ENCODE measurements at regions not wholly inside any gene's neighbourhood (a gene's known extent, or its start where the extent isn't known, plus 50 kb on each side); places are given as distances from the start of the nearest gene placed in this dataset.

- intact Hi-C loops (cut with DNase I, micrococcal nuclease): no loop called here
- no peak overlapping the region for H3K4me3 ChIP-seq
- H3K36me3 ChIP-seq (ENCODE audit: low read depth): no peaks in the 10 kb centered on the region
- ATAC-seq (no peak), DNase-seq (no peak)
- no peaks in the 10 kb centered on the region for H3K4me1 ChIP-seq (ENCODE audit: low read depth)
- no peak for TF ChIP-seq CTCF (IDR thresholded peaks at IDR 0.05)
- no peaks in the 10 kb centered on the region for H3K9me3 ChIP-seq
Observed at GRCh38 chr9:134978272-134978671, 60.6 kb upstream of the FCN1 start.

GRCh38 chr9:134980516-134980915 lies 62.8 kb upstream of the FCN1 start:
- no peak for DNase-seq
- no peak for ATAC-seq
- TF ChIP-seq CTCF (IDR thresholded peaks at IDR 0.05): no peak
- H3K4me1 ChIP-seq (ENCODE audit: low read depth): no peaks in the 10 kb centered on the region
- intact Hi-C loops (cut with DNase I, micrococcal nuclease): no loop called here
- H3K4me3 ChIP-seq: no peak overlapping the region
- no peaks in the 10 kb centered on the region for H3K36me3 ChIP-seq (ENCODE audit: low read depth)
- no peaks in the 10 kb centered on the region for H3K9me3 ChIP-seq

GRCh38 chr9:134980991-134981390 lies 63.3 kb upstream of the FCN1 start:
- Histone ChIP-seq H3K36me3 (ENCODE audit: low read depth) (no peaks in the 10 kb centered on the region), H3K9me3 (no peaks in the 10 kb centered on the region), H3K4me1 (ENCODE audit: low read depth) (no peaks in the 10 kb centered on the region), H3K4me3 (no peak overlapping the region)
- DNase-seq (no peak), ATAC-seq (no peak)
- intact Hi-C loops (cut with DNase I, micrococcal nuclease): no loop called here
- no peak for TF ChIP-seq CTCF (IDR thresholded peaks at IDR 0.05)

GRCh38 chr9:134981829-134982228 lies 64.1 kb upstream of the FCN1 start:
- Histone ChIP-seq H3K4me1 (ENCODE audit: low read depth) (no peaks in the 10 kb centered on the region), H3K9me3 (peaks cover 3% of the 10 kb centered on the region), H3K4me3 (no peak overlapping the region), H3K36me3 (ENCODE audit: low read depth) (no peaks in the 10 kb centered on the region)
- DNase-seq: no peak
- intact Hi-C loops (cut with DNase I, micrococcal nuclease): no loop called here
- no peak for TF ChIP-seq CTCF (IDR thresholded peaks at IDR 0.05)
- ATAC-seq: no peak

GRCh38 chr9:134982311-134982710 lies 64.6 kb upstream of the FCN1 start:
- no peaks in the 10 kb centered on the region for H3K36me3 ChIP-seq (ENCODE audit: low read depth)
- DNase-seq: no peak
- no peak for ATAC-seq
- H3K4me3 ChIP-seq: no peak overlapping the region
- no peaks in the 10 kb centered on the region for H3K4me1 ChIP-seq (ENCODE audit: low read depth)
- H3K9me3 ChIP-seq: peaks cover 8% of the 10 kb centered on the region
- intact Hi-C loops (cut with DNase I, micrococcal nuclease): no loop called here
- no peak for TF ChIP-seq CTCF (IDR thresholded peaks at IDR 0.05)

GRCh38 chr9:134983074-134983473 lies 65.4 kb upstream of the FCN1 start:
- no peak for TF ChIP-seq CTCF (IDR thresholded peaks at IDR 0.05)
- DNase-seq (peak in 2 of 3 donors; percentile 28 to 43), ATAC-seq (no peak)
- Histone ChIP-seq H3K4me3 (no peak overlapping the region), H3K36me3 (ENCODE audit: low read depth) (no peaks in the 10 kb centered on the region), H3K4me1 (ENCODE audit: low read depth) (no peaks in the 10 kb centered on the region), H3K9me3 (peaks cover 11% of the 10 kb centered on the region)
- intact Hi-C loops (cut with DNase I, micrococcal nuclease): no loop called here

Measured in mucosa of descending colon (tissue), 3 donors.